AG04450 (cell line): ENCODE measurements at regions not wholly inside any gene's neighbourhood (a gene's known extent, or its start where the extent isn't known, plus 50 kb on each side); places are given as distances from the start of the nearest gene placed in this dataset.

Experiments used
- CTCF ChIA-PET: fragments of 300-600, 350-600 bp; formaldehyde crosslinking; extraction: SDS; loops from one replicate; lab custom pipeline; 2022; ENCODE audit warnings: antibody characterized with exemption, inconsistent platforms; lab: Charles Lee
- POLR2A ChIA-PET: fragments of 350-600 bp; formaldehyde crosslinking; extraction: SDS; loops from one replicate; lab custom pipeline; 2021; ENCODE audit warnings: antibody characterized with exemption, inconsistent platforms; lab: Yijun Ruan, JAX
- DNase-seq: peaks from one replicate; pipeline ENCODE4 v3.0.0-alpha.2; 2011; ENCODE audit warnings: low read depth, low spot score
- H3K27ac ChIP-seq: one replicate; pipeline ENCODE4 v1.5.1; 2012; ENCODE audit warnings: low read depth, low read length, control low read depth
- H3K27me3 ChIP-seq: one replicate; pipeline ENCODE4 v1.6.0; 2012; ENCODE audit warnings: low read length; ENCODE audit not compliant: control insufficient read depth, insufficient read depth
- H3K4me3 ChIP-seq: 2 replicates; pipeline ENCODE4 v1.5.1; 2011; ENCODE audit warnings: mild to moderate bottlenecking, low read depth, low read length, control low read depth
- H3K9me3 ChIP-seq: 2 replicates; pipeline ENCODE4 v1.5.1; 2012; ENCODE audit warnings: low read length; ENCODE audit not compliant: control insufficient read depth, insufficient read depth
- CTCF ChIP-seq: IDR thresholded peaks from 2 replicates; pipeline ENCODE4 v1.5.1; 2011; ENCODE audit warnings: low read depth, low read length, control low read depth, inconsistent platforms

GRCh38 chr1:17911791-17912190 is 156.7 kb downstream of the ACTL8 start:
- Histone ChIP-seq H3K27me3 (peaks cover 18% of the 10 kb centered on the region), H3K4me3 (no peak overlapping the region), H3K9me3 (no peaks in the 10 kb centered on the region), H3K27ac (no peak overlapping the region)
- DNase-seq, result no peak
- POLR2A ChIA-PET, result interaction anchor here (0.6 kb wide), 1 partner anchor 18 kb away, joined by 7 read pairs; no protein-coding TSS in a partner anchor
- no peak for TF ChIP-seq CTCF
- CTCF ChIA-PET, result no interaction called here

GRCh38 chr1:17912491-17912890 is 157.4 kb downstream of the ACTL8 start:
- no peaks in the 10 kb centered on the region for H3K9me3 ChIP-seq
- H3K27ac ChIP-seq, result no peak overlapping the region
- no peak overlapping the region for H3K4me3 ChIP-seq
- peaks cover 19% of the 10 kb centered on the region for H3K27me3 ChIP-seq
- ChIA-PET POLR2A (no interaction called here), CTCF (no interaction called here)
- no peak for DNase-seq
- no peak for TF ChIP-seq CTCF

GRCh38 chr1:17913326-17914115 is 158.4 kb downstream of the ACTL8 start:
- Histone ChIP-seq H3K4me3 (no peak overlapping the region), H3K27me3 (peaks cover 17% of the 10 kb centered on the region), H3K9me3 (no peaks in the 10 kb centered on the region), H3K27ac (no peak overlapping the region)
- CTCF ChIA-PET, result interaction anchor here (1.2 to 1.4 kb wide), 2 partner anchors 10 to 253 kb away, joined by 3 to 4 read pairs; no protein-coding TSS in a partner anchor
- no peak for TF ChIP-seq CTCF
- POLR2A ChIA-PET, result no interaction called here
- DNase-seq, result no peak

GRCh38 chr1:17914131-17914530 is 159.0 kb downstream of the ACTL8 start:
- DNase-seq, result no peak
- H3K9me3 ChIP-seq, result no peaks in the 10 kb centered on the region
- no peak overlapping the region for H3K4me3 ChIP-seq
- H3K27me3 ChIP-seq, result peaks cover 17% of the 10 kb centered on the region
- ChIA-PET CTCF (interaction anchor here (1.2 to 1.4 kb wide), 2 partner anchors 9 to 253 kb away, joined by 3 to 4 read pairs; no protein-coding TSS in a partner anchor), POLR2A (no interaction called here)
- no peak for TF ChIP-seq CTCF
- H3K27ac ChIP-seq, result no peak overlapping the region

- peaks cover 17% of the 10 kb centered on the region for H3K27me3 ChIP-seq
- CTCF ChIA-PET, result interaction anchor here (0.7 to 1.4 kb wide), 3 partner anchors 8 to 254 kb away, joined by 3 to 4 read pairs (median 3); no protein-coding TSS in a partner anchor
- H3K27ac ChIP-seq, result no peak overlapping the region
- POLR2A ChIA-PET, result no interaction called here
- H3K4me3 ChIP-seq, result no peak overlapping the region
- H3K9me3 ChIP-seq, result no peaks in the 10 kb centered on the region
- no peak for DNase-seq
- TF ChIP-seq CTCF, result no peak
Observed at GRCh38 chr1:17914987-17915386, 159.9 kb downstream of the ACTL8 start.
